ENCODE measurements at regions not wholly inside any gene's neighbourhood (a gene's known extent, or its start where the extent isn't known, plus 50 kb on each side); places are given as distances from the start of the nearest gene placed in this dataset.

DNA sequence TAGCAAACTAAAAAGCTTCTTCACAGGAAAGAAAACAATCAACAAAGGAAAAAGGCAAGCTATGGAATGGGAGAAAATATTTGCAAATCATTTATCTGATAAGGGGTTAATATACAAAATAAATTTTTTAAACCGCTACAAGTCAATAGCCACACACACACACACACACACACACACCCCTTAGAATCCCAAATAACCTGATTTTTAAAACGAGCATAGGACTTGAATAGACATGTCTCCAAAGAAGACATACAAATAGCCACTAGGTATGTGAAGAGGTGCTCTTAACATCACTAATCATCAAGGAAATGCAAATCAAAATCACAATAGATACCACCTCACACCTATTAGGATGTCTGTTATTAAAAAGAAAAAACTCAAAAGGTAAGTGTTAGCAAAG lies 187.7 kb downstream of the TRIM27 start:
- no peak for DNase-seq (ENCODE audit: low read depth)

DNA sequence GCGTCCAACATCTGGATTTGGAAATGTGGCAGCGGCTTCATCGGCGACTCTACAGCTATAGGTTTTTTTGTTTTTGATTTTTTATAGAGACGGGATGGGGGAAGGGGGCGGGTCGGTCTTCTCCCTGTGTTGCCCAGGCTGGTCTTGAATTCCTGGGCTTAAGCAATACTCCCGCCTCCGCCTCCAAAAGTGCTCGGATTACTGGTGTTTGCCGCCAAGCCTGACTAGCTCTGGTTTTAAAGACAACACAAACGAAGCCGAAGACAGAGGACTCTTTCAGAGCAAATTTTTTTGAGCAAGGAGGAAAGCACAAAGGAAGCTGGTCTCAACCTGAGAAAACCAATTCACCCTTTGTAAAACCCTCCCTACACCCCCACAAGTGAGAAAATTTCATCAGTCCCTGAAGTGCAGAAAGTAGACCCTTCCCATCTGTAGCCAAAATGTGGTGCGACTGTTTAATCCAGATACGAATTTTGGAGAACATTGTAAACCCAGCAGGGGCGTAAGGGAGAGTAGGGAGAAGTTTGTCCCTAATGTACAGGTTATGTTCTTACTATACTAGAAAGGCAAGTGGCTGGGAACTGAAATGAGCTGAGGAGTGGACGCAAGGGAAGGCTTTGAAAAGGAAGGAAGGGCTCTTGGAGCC lies 185.9 kb downstream of the TRIM27 start:
- no peak for DNase-seq (ENCODE audit: low read depth)

DNA sequence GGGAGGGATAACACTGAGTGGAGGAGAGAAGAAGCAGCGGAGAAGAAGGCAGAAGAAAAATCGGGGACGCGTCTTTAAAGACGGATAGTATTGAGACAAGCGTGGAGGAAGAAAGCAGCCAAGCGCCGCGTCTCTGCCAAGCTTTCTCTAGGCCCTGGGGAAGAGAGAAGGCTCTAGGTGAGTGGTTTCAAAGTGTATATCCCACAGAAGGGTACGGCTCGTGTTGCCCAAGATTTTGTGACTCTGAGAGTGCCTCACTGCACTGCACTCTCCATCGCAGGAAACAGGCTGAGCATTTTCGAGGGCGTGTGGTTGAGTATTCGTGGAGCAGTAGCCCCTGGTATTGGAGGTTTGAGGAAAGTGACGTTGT lies 185.4 kb downstream of the TRIM27 start:
- no peak for DNase-seq (ENCODE audit: low read depth)

DNA sequence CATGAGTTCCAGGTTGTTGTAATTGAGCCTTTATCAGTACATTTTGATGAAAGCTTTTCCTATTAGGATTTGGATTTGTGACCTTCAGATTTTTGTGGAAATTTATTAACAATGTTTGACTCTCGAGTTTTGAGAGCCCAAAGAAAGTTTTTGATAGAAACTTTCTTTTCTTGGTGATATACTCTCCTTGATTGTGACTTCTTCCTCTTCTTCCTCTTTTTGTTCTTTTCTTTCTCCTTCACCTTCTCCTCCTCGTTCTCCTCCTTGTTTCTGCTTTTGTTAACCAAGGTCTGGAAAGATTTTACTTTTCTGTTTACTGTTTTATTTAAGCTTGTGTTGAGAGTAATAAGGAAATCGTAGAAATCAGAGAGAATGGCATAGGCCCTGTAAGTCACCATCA lies 182.4 kb downstream of the TRIM27 start:
- DNase-seq (ENCODE audit: low read depth), result no peak

DNA sequence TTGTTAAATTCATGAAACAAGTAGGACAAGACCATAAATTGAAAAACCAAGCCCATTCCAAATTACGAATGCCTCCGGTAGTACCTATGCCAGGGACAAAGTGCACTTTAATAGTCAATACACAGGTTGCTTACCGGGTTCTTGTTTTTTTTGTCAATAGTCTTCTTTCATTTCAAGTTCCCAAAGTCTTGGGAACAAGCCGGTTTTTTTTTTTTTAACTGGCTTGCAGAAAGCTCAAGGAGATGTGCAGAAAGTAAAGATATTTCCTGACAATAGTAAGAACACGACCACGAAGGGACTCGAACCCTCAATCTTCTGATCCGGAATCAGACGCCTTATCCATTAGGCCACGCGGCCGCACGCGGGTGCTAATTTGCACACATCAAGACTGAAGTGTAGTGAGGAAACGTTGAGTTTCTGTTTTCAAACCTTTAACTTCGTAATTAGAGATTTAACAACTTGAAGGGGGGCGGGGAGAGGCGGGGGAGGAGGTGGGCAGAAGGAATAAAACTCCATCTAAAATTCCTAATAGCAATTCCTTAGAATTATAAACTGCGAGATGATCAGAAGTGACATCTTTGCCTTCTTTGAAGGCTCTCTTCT lies 181.0 kb downstream of the TRIM27 start:
- DNase-seq (ENCODE audit: low read depth), result no peak

DNA sequence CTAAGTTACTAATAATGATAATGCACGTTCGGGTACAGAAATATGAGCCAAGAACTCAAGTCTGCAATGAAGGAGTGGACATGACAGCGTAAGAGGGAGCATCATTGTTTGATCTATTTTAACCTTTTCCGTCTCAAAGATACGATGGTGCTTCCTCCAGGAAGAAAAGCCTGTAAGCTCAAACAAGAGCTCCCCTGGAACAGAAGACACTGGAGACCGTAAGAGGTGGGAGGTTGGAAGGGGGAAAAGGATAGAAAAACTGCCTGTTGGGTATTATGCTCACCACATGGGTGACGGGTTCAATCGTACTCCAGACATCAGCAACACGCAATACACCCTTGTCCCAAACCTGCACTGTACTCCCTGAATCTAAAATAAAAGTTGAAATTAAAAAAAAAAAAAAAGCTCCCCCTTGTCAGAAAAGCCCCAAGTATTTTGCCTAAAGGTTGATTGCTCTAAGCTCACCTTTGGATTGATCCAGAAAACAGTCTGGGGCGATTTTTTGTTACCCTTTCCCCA lies 180.5 kb downstream of the TRIM27 start:
- DNase-seq (ENCODE audit: low read depth), result no peak

DNA sequence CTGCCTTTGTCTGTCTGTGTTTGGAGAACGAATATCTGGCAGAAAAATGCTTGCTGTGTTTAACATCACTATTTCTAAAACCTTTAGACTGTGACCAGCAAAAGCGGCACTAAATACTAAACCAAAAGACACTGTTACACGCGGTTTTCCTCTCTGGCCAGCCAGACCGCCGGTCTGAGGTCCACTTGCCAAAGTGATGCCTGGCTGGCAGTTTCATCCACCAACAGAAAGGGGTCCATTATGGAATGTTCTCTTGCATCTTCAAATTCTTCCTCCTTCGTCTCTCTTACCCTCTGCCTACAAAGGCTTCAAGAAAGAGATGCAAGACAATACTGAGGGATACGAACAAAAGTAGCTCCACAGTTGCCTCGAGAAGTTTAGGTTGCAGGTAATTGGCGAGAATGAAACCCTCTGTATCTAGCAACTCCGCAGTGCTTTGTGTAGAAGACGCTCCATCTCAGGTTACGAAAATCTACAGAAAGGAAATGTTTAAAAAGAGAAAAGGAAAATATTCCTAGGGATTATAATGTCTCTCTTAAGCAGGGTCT lies 176.6 kb downstream of the TRIM27 start:
- no peak for DNase-seq (ENCODE audit: low read depth)

DNA sequence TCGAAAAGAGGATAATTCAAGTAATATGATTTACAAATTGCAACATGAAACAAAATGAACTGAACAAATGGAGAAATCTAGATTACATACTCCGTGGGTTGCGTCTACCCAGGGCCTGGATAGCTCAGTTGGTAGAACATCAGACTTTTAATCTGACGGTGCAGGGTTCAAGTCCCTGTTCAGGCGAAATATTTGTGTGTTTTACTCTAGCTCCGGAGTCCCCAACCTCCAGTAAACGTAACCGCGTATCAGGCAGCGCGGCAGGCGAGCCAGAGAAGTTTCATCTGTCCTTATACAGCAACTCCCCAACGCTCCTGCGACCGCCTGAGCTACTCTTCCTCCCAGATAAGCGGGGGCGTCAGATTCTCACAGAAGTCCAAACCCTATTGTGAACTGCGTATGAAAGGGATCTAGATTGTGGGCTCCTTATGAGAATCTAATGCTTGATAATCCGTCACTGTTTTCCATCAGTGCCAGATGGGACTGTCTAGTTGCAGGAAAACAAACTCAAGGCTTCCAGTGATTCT lies 176.1 kb downstream of the TRIM27 start:
- no peak for DNase-seq (ENCODE audit: low read depth)

DNA sequence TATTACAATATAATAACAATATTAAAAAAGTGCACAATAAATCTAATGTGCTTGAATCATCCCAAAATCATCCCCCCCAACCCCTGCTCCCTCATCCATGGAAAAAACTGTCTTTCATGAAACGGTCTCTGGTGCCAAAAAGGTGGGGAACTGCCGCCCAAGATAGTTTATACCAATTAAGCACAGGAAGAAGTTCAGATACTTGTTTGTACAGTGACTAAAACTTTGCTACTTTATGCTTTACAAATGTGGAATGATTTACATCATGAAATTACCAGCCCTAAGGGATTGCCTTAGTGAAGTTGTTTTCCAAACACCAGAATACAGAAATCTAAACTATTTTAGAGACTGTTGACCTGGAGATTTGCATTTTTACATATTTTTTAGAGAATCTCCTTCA lies 175.6 kb downstream of the TRIM27 start:
- no peak for DNase-seq (ENCODE audit: low read depth)

DNA sequence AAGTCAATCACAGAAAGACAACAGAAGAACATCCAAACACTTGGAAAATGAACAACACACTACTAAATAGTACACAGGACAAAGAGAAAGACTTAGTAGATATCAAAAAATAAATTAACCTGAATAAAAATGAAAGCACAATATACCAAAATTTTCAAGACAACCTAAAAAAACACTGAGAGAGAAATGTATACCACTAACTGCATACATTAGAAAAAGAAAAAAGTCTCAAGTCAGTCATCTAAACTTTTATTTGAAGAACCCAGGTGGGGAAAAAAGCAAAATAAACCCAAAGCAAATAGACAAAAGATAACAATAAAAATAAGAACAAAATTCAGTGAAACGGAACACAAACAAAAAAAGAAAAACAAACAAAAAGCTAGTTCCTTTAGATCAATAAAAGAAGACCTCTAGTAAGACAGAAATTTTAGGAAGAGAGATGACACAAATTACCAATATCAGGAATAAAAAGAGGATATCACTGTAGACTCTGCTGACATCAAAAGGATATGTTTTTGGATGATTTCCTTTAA lies 172.8 kb downstream of the TRIM27 start:
- DNase-seq (ENCODE audit: low read depth), result no peak

DNA sequence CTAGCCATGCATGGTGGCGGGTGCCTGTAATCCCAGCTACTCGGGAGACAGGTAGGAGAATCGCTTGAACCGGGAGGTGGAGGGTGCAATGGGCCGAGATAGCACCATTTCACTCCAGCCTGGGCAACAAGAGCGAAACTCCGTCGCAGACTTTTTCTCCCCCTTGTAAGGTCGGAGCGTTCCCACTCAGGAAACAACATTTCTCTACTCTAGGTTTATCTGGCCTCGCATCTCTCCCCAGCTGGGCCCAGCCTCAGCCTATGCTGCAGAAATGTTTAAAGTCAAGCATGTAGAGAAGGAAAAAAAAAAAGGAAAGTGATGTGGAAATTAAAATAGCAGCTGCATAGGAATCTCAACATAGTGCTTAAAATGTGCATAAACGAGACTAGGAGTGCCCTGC lies 172.3 kb downstream of the TRIM27 start:
- DNase-seq (ENCODE audit: low read depth), result no peak

DNA sequence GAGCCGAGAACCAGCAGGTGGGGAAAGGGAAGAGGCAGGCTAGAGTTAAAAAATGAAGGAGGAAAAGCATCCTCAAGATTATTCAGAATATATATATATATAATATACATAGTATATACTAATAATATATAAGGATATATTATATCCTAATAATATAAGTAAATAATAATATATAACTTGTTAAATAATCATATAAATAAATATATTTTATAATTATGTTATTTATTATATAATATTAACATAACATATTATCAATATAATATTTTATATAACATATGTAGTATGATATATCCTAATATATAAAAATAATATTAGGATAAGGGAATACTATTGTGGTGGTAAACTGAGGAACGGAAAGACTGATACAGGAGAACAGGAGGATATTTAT lies 171.8 kb downstream of the TRIM27 start:
- no peak for DNase-seq (ENCODE audit: low read depth)

DNA sequence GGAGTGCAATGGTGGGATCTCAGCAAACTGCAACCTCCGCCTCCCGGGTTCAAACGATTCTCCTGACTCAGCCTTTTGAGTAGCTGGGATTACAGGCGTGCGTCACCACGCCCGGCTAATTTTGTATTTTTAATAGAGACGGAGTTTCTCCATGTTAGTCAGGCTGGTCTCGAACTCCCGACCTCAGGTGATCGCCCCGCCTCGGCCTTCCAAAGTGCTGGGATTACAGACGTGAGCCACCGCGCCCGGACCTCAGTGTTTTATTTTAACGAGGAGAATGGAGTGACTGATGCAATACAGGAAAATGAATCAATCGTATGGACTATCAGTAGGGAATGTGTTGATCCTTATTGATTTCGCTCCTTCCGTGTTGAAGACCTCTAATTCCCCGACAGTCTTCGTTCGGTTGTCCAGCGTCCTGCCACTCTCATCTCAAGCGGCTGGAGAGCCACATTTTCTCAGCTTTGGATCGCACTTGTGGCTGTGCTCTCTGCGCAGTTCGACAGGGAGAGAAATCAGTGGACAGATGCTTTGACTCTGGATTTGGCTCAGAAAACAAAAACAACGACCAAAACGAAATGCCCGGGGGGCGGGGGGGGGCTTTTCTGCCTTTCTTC lies 166.2 kb downstream of the TRIM27 start:
- no peak for DNase-seq (ENCODE audit: low read depth)

DNA sequence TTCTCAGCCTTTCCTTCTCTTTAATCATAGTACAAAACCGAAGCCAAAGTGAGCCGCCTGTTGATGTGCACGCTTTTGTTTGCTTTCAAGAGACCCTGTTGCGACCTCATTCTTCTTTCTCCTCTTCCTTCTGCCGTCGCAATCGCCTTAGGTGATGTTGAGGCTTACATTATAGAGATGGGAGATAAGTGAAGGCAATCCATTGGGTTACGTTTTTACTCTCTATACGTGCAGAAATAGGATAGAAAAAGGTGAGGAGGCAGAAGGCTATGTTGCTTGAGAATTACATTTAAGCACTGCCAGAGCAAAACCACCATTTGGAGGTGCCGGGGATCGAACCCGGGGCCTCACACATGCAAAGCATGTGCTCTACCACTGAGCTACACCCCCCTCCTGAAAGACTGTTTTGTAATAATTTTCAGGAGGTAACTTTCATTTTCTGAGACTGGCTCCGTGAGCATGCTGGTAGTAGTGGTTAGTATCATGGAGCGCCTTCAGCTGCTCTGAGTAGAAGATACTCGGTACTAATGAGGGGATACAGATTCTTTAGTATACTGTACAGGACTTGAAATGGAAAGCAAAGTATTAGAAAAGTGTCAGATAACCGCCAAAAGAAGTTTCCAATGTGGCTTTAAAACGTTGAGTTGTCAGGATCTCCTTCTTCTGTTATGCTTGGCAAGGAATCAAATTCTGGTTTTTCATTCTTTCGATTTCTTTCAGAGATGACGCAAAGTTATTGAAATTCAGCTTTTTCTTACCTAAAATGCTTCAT lies 165.6 kb downstream of the TRIM27 start:
- no peak for DNase-seq (ENCODE audit: low read depth)

DNA sequence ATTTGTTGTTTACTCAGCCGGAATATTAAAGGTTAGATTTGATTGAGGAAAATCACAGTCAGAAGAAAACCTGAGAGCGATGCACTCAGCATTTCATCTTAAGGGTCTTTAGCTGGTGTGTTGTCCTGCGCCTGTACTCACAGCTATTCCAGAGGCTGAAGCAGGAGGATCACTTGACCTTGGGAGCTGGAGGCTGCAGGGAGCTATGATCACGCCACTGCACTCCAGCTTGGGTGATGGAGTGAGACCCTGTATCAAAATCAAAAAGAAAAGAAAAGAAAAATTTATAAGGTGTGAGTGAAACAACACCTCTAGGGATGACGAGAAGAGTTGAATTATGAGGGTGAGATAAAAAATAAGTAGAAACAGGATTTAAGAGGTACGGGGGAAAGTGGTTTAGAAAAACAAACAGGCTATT lies 165.0 kb downstream of the TRIM27 start:
- no peak for DNase-seq (ENCODE audit: low read depth)

DNA sequence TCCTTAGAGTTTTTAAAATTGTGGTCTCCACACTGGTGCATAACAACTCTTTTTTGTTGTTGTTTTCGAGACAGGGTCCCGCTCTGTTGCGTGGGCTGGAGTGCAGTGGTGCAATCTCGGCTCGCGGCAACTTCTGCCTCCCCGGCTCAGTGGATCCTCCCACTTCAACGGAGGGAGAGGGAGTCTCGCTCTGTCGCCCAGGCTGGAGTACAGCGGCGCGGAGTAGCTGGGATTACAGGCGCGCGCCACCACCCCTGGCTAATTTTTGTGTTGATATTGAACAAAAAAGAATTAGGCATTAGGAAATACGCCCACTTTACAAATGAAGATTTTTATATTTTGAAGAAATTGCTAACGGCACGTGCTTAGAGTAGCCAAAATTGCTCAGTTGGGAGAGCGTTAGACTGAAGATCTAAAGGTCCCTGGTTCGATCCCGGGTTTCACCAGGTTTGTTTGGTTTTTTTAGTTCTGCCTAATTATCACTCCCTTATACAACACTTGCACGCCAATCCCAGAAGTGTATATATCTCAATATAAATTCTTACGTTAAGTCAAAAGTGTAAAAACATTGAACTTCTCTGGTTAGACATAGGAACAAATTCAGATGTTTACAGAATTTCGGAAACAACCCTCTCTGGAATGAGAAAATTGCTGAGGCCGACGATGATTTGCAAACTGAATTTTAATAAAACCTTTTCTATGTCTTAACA lies 159.6 kb downstream of the TRIM27 start:
- no peak for DNase-seq (ENCODE audit: low read depth)

DNA sequence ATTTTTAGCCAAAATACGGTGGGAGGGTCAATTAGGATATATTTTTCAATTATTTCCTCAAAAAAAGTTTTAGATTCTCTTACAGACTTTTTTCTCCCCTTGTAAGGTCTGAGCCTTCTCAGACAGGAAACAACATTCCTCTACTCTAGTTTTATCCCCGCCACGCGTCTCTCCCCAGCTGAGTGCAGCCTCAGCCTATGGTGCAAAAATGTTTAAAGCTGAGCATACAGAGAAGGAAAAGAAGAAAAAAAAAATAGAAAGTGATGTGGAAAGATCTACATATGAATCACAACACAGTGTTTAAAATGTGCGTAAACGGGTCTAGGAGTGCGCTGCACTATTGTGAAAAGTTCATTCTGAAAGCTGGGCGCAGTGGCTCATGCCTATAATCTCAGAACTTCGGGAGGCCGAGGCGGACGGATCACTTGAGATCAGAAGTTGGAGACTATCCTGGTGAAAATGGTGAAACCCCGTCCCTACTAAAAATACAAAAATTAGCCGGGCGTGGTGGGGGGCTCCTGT lies 159.0 kb downstream of the TRIM27 start:
- no peak for DNase-seq (ENCODE audit: low read depth)

DNA sequence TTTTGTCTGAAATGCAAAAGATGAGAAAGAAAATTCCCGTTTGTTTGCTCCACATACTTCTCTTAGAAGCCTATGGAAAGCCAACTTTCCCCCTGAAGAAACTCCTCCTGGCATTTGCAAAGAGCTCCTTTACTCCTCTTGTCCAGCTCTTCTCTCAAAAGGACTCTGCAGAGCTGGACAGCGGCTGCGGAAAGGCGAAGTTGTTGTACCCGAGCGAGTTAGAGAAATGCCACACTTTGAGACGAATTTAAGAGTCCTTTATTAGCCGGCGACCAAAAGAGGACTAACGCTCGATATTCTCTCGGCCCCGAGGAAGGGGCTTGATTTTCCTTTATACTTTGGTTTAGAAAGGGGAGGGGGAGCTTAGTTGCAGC lies 157.8 kb downstream of the TRIM27 start:
- DNase-seq (ENCODE audit: low read depth), result no peak

DNA sequence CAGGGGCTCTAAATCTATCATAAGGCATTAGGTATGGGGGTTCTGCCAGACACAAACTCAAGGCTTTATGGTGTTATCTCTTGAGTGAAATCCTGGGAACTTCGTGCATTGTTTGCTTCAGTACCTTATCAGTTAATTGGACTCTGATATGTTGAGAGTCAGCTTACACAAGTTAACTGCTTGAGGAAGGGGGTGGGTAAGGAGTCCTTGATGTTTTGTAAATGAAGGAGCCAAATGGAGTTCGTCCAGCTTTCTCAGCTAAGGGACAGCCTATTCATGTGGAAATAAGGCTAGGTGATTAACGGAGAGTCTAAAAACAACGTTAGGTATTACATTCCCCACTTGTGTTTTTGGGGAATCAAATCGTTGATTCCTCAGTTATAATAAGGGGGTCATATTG lies 157.4 kb downstream of the TRIM27 start:
- DNase-seq (ENCODE audit: low read depth), result no peak

DNA sequence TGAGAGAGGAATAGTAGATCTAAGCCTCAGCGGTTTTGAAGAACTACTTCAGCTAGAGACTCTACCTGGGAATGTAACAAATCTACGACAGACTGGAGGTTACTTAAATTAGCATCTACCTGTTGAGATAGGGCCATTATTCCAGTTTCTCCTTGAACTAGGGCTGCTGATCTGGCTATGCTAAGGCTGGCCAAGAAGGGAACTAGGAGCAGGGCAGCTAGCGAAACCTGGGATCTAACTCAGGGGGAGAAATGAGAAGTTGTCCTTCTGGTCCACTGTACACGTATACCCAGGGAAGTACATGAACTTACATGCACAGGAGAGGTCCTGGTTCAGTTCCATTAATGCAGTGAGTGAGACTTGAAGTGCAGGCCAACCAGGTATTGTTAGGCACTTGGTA lies 156.7 kb downstream of the TRIM27 start:
- DNase-seq (ENCODE audit: low read depth), result no peak

DNA sequence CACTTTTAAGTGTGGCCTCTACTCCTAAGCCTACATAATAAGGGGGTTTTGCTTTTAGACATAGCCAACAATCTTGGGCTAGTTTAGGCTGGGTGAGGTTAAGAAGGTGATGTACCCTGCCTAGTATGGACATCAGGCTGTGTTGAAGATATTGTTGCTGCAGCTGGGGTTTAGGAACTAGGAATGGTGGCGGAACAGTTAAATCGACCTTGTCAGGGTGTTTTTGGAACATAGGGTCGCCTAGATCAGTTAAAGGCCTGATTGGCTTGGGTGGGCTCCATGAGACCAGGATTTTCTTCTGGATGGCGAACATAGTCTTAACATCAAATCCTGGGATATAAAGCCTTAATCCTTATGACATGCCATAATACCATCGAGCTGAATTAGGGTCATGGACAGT lies 156.1 kb downstream of the TRIM27 start:
- no peak for DNase-seq (ENCODE audit: low read depth)

Measured in stromal cell of bone marrow (primary cell).